IMR-90 (cell line): ENCODE measurements at regions not wholly inside any gene's neighbourhood (a gene's known extent, or its start where the extent isn't known, plus 50 kb on each side); places are given as distances from the start of the nearest gene placed in this dataset.

Source experiments
- CEBPB ChIP-seq: IDR thresholded peaks from 2 replicates; pipeline ENCODE4 v1.6.1; 2012; ENCODE audit warnings: low read depth, low read length, improper control_type of control experiment
- CHD1 ChIP-seq: IDR thresholded peaks from 2 replicates; pipeline ENCODE4 v1.6.1; 2012; ENCODE audit warnings: low read depth, low read length, improper control_type of control experiment
- CTCF ChIP-seq: conservative IDR thresholded peaks from 2 replicates; pipeline ENCODE4 v1.5.1; 2012; ENCODE audit warnings: mild to moderate bottlenecking, low read depth, low read length, improper control_type of control experiment
- FOS ChIP-seq: fragments of 150-350 bp; IDR thresholded peaks from 2 replicates; pipeline ENCODE4 v1.6.1; 2016; ENCODE audit warnings: low read depth, low read length
- NFE2L2 ChIP-seq: fragments of 150-350 bp; IDR thresholded peaks from 2 replicates; pipeline ENCODE4 v1.6.1; 2016; ENCODE audit warnings: low read depth, mild to moderate bottlenecking, low read length
- POLR2A ChIP-seq: IDR thresholded peaks from 2 replicates; pipeline ENCODE4 v1.6.1; 2012; ENCODE audit warnings: mild to moderate bottlenecking, low read depth, low read length
- RFX5 ChIP-seq: IDR thresholded peaks from 2 replicates; pipeline ENCODE4 v1.8.0; 2012; ENCODE audit warnings: low read depth, mild to moderate bottlenecking, low read length, moderate library complexity
- SMC3 ChIP-seq: fragments of 150-350 bp; IDR thresholded peaks from 2 replicates; pipeline ENCODE4 v1.6.1; 2016; ENCODE audit warnings: low read depth, mild to moderate bottlenecking, antibody characterized with exemption, low read length, moderate library complexity
- USF2 ChIP-seq: fragments of 150-350 bp; IDR thresholded peaks from 2 replicates; pipeline ENCODE4 v1.6.1; 2017; ENCODE audit warnings: mild to moderate bottlenecking, antibody characterized with exemption, low read length, low read depth

GRCh38 chrX:114046695-114047279, 537.1 kb upstream of the HTR2C start:
- TF ChIP-seq POLR2A (no peak), CTCF (no peak), FOS (no peak), SMC3 (no peak), RFX5 (no peak), CHD1 (no peak), USF2 (no peak), CEBPB (no peak), NFE2L2 (no peak)
